GM12875 (cell line): ENCODE measurements at regions not wholly inside any gene's neighbourhood (a gene's known extent, or its start where the extent isn't known, plus 50 kb on each side); places are given as distances from the start of the nearest gene placed in this dataset.

Experiments
- H3K4me3 ChIP-seq: one replicate; pipeline ENCODE4 v1.5.1; 2011; ENCODE audit warnings: low read depth, low read length, control low read depth
- CTCF ChIP-seq: IDR thresholded peaks from 2 replicates; pipeline ENCODE4 v1.5.1; 2011; ENCODE audit warnings: low read depth, mild to moderate bottlenecking, control low read depth, inconsistent platforms, low read length, moderate library complexity, borderline replicate concordance; ENCODE audit not compliant: insufficient read depth

- no peak for TF ChIP-seq CTCF
Measured at GRCh38 chr5:68130253-68130652, 85.3 kb upstream of the PIK3R1 start.

DNA sequence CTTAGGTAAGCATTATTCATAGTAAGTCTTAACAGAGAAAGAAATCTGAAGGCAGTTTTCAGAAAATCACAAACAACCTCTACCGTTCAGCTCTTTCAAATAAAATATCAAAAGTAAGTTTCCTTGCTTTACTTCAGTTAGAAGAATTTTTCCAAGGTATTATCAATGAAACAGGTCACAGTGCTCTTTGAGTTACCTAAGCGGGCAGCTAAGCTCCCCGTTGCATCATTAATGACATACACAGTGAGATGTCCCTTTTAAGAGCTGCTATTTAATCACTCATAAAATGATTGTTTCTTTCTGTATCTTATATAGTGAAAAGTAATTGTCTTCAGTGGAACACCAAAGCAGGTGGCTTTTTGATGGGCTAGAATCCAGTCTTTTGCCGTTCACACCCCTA, 86.2 kb upstream of the PIK3R1 start:
- no peak overlapping the region for H3K4me3 ChIP-seq
- no peak for TF ChIP-seq CTCF

More at GRCh38 chr5:68130253-68130652, 85.3 kb upstream of the PIK3R1 start:
- H3K4me3 ChIP-seq: no peak overlapping the region

- TF ChIP-seq CTCF: no peak
- H3K4me3 ChIP-seq: no peak overlapping the region
Measured at GRCh38 chr5:68126886-68127285, 88.7 kb upstream of the PIK3R1 start.

GRCh38 chr5:68122439-68123328, 92.9 kb upstream of the PIK3R1 start:
- no peak overlapping the region for H3K4me3 ChIP-seq

DNA sequence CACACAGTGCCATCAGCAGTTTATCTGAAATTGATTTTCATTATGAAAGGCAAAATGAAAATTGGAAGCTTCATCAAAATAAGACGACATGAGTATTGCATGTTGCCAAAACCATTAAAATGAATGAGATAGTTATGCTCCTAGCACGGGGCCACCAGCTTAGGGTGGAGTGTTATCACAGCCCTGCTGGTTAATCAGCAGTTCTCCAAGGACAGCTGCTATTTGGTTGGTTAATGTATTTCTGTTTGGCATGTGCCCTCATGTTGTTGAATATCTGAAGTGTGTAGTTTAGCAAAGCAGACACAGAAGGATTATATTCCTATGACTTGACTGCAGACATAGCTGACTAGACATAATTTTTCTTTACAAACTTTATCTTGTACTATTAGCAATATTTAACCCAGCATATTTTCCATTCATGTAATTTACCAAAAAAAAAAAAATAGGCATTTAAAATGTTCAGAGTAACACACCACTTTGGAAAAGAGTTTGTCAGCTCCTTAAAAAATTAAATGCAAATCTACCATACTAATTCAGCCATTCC, 98.6 kb upstream of the PIK3R1 start:
- no peak for TF ChIP-seq CTCF
- H3K4me3 ChIP-seq: no peak overlapping the region

More at GRCh38 chr5:68122439-68123328, 92.9 kb upstream of the PIK3R1 start:
- no peak for TF ChIP-seq CTCF

DNA sequence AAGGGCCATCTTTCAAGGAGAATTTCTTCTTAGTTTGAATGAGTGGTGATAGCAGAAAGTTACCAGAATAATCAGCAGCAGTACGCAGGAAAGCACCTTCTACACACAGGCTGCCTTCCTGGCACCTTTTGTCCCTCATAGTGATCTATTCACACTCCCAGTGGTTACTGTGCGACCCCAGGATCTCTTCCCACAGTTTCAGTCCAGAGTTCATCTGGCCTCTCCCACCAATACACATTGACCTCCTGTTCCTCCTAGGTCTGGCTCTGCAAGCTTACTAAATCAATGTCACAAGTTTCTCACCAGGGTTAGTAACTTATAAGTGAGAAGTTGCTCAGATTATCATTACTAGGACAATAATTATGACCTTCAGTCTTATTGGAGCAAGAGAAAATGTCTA, 99.1 kb upstream of the PIK3R1 start:
- no peak overlapping the region for H3K4me3 ChIP-seq
- TF ChIP-seq CTCF: no peak

GRCh38 chr5:68115584-68115983, 100.0 kb upstream of the PIK3R1 start:
- no peak for TF ChIP-seq CTCF
- H3K4me3 ChIP-seq: no peak overlapping the region
